ENCODE measurements at regions not wholly inside any gene's neighbourhood (a gene's known extent, or its start where the extent isn't known, plus 50 kb on each side); places are given as distances from the start of the nearest gene placed in this dataset.
"Not testable (repeated sequence)": the region's sequence is repeated elsewhere in the genome, so short reads cannot be mapped to it uniquely, and the experiment has no call there.

- Mint-ChIP-seq H3K4me3 (peak overlapping the region; percentile 9), H3K36me3 (no peaks in the 10 kb centered on the region), H3K27me3 (no peaks in the 10 kb centered on the region), H3K27ac (peak overlapping the region; percentile 23), H3K9me3 (no peaks in the 10 kb centered on the region), H3K4me1 (peaks cover 35% of the 10 kb centered on the region)
- ATAC-seq (ENCODE audit: low read depth): no peak
- no peak for DNase-seq (ENCODE audit: low spot score in 2 of 2)
These were observed 109.8 kb upstream of the TMEM170B start for GRCh38 chr6:11427723-11428245.

GRCh38 chr6:11427091-11427722 lies 110.3 kb upstream of the TMEM170B start:
- Mint-ChIP-seq H3K36me3 (no peaks in the 10 kb centered on the region), H3K4me3 (no peak overlapping the region), H3K27ac (peak overlapping the region; percentile 4), H3K9me3 (no peaks in the 10 kb centered on the region), H3K4me1 (peaks cover 33% of the 10 kb centered on the region), H3K27me3 (no peaks in the 10 kb centered on the region)
- ATAC-seq (ENCODE audit: low read depth) (no peak), DNase-seq (ENCODE audit: low spot score in 2 of 2) (no peak)

GRCh38 chr6:11426571-11426970 lies 111.0 kb upstream of the TMEM170B start:
- no peak overlapping the region for H3K4me3 Mint-ChIP-seq
- no peaks in the 10 kb centered on the region for H3K27me3 Mint-ChIP-seq
- DNase-seq (ENCODE audit: low spot score in 2 of 2) (no peak), ATAC-seq (ENCODE audit: low read depth) (no peak)
- H3K27ac Mint-ChIP-seq: no peak overlapping the region
- no peaks in the 10 kb centered on the region for H3K36me3 Mint-ChIP-seq
- no peaks in the 10 kb centered on the region for H3K9me3 Mint-ChIP-seq
- H3K4me1 Mint-ChIP-seq: peaks cover 33% of the 10 kb centered on the region

- peaks cover 33% of the 10 kb centered on the region for H3K4me1 Mint-ChIP-seq
- ATAC-seq (ENCODE audit: low read depth) (no peak), DNase-seq (ENCODE audit: low spot score in 2 of 2) (no peak)
- no peak overlapping the region for H3K27ac Mint-ChIP-seq
- peaks cover 2% of the 10 kb centered on the region for H3K36me3 Mint-ChIP-seq
- H3K27me3 Mint-ChIP-seq: no peaks in the 10 kb centered on the region
- no peak overlapping the region for H3K4me3 Mint-ChIP-seq
- no peaks in the 10 kb centered on the region for H3K9me3 Mint-ChIP-seq
These were observed 111.7 kb upstream of the TMEM170B start for GRCh38 chr6:11425876-11426275.

GRCh38 chr6:11425431-11425871 lies 112.1 kb upstream of the TMEM170B start:
- peaks cover 33% of the 10 kb centered on the region for H3K4me1 Mint-ChIP-seq

GRCh38 chr6:11424395-11425034 lies 113.0 kb upstream of the TMEM170B start:
- Mint-ChIP-seq H3K27me3 (no peaks in the 10 kb centered on the region), H3K4me1 (peaks cover 29% of the 10 kb centered on the region), H3K9me3 (no peaks in the 10 kb centered on the region), H3K4me3 (no peak overlapping the region), H3K36me3 (peaks cover 7% of the 10 kb centered on the region), H3K27ac (no peak overlapping the region)
- DNase-seq (ENCODE audit: low spot score in 2 of 2) (no peak), ATAC-seq (ENCODE audit: low read depth) (no peak)

More at GRCh38 chr6:11425431-11425871, 112.1 kb upstream of the TMEM170B start:
- ATAC-seq (ENCODE audit: low read depth): no peak
- DNase-seq (ENCODE audit: low spot score in 2 of 2): no peak
- no peaks in the 10 kb centered on the region for H3K27me3 Mint-ChIP-seq
- no peaks in the 10 kb centered on the region for H3K9me3 Mint-ChIP-seq
- no peak overlapping the region for H3K27ac Mint-ChIP-seq
- no peak overlapping the region for H3K4me3 Mint-ChIP-seq
- H3K36me3 Mint-ChIP-seq: peaks cover 5% of the 10 kb centered on the region

GRCh38 chr6:11423667-11424066 lies 113.9 kb upstream of the TMEM170B start:
- Mint-ChIP-seq H3K9me3 (no peaks in the 10 kb centered on the region), H3K27me3 (no peaks in the 10 kb centered on the region), H3K4me1 (peaks cover 24% of the 10 kb centered on the region), H3K4me3 (no peak overlapping the region), H3K36me3 (peaks cover 7% of the 10 kb centered on the region), H3K27ac (no peak overlapping the region)
- DNase-seq (ENCODE audit: low spot score in 2 of 2): no peak
- no peak for ATAC-seq (ENCODE audit: low read depth)

GRCh38 chr6:11423072-11423471 lies 114.5 kb upstream of the TMEM170B start:
- no peak for DNase-seq (ENCODE audit: low spot score in 2 of 2)
- no peak overlapping the region for H3K27ac Mint-ChIP-seq
- no peaks in the 10 kb centered on the region for H3K9me3 Mint-ChIP-seq
- H3K4me3 Mint-ChIP-seq: no peak overlapping the region
- peaks cover 18% of the 10 kb centered on the region for H3K4me1 Mint-ChIP-seq
- H3K36me3 Mint-ChIP-seq: peaks cover 7% of the 10 kb centered on the region
- H3K27me3 Mint-ChIP-seq: no peaks in the 10 kb centered on the region
- no peak for ATAC-seq (ENCODE audit: low read depth)

- Mint-ChIP-seq H3K27me3 (no peaks in the 10 kb centered on the region), H3K27ac (no peak overlapping the region), H3K9me3 (no peaks in the 10 kb centered on the region), H3K4me1 (peaks cover 3% of the 10 kb centered on the region), H3K4me3 (no peak overlapping the region), H3K36me3 (peaks cover 7% of the 10 kb centered on the region)
- ATAC-seq (ENCODE audit: low read depth): no peak
- DNase-seq (ENCODE audit: low spot score in 2 of 2): no peak
These were observed 117.6 kb upstream of the TMEM170B start for GRCh38 chr6:11419763-11420453.

GRCh38 chr6:11418290-11418905 lies 119.2 kb upstream of the TMEM170B start:
- DNase-seq (ENCODE audit: low spot score in 2 of 2) (no peak), ATAC-seq (ENCODE audit: low read depth) (no peak)
- Mint-ChIP-seq H3K4me3 (no peak overlapping the region), H3K4me1 (peaks cover 4% of the 10 kb centered on the region), H3K36me3 (peaks cover 7% of the 10 kb centered on the region), H3K9me3 (no peaks in the 10 kb centered on the region), H3K27me3 (no peaks in the 10 kb centered on the region), H3K27ac (no peak overlapping the region)

GRCh38 chr6:11416936-11417576 lies 120.5 kb upstream of the TMEM170B start:
- no peak for DNase-seq (ENCODE audit: low spot score in 2 of 2)
- no peak overlapping the region for H3K27ac Mint-ChIP-seq
- H3K27me3 Mint-ChIP-seq: no peaks in the 10 kb centered on the region
- H3K4me3 Mint-ChIP-seq: no peak overlapping the region
- peaks cover 9% of the 10 kb centered on the region for H3K4me1 Mint-ChIP-seq
- no peaks in the 10 kb centered on the region for H3K9me3 Mint-ChIP-seq
- H3K36me3 Mint-ChIP-seq: peaks cover 7% of the 10 kb centered on the region
- no peak for ATAC-seq (ENCODE audit: low read depth)

- ATAC-seq (ENCODE audit: low read depth); H3K27me3 Mint-ChIP-seq; H3K4me3 Mint-ChIP-seq; H3K9me3 Mint-ChIP-seq; H3K27ac Mint-ChIP-seq; H3K36me3 Mint-ChIP-seq; DNase-seq (ENCODE audit: low spot score in 2 of 2): not testable (repeated sequence)
- H3K4me1 Mint-ChIP-seq: peaks cover 12% of the 10 kb centered on the region
These were observed 121.2 kb upstream of the TMEM170B start for GRCh38 chr6:11416099-11416935.

- no peak for DNase-seq (ENCODE audit: low spot score in 2 of 2)
- peaks cover 3% of the 10 kb centered on the region for H3K36me3 Mint-ChIP-seq
- no peaks in the 10 kb centered on the region for H3K27me3 Mint-ChIP-seq
- no peak overlapping the region for H3K4me3 Mint-ChIP-seq
- no peaks in the 10 kb centered on the region for H3K9me3 Mint-ChIP-seq
- peaks cover 15% of the 10 kb centered on the region for H3K4me1 Mint-ChIP-seq
- no peak for ATAC-seq (ENCODE audit: low read depth)
- H3K27ac Mint-ChIP-seq: no peak overlapping the region
These were observed 122.0 kb upstream of the TMEM170B start for GRCh38 chr6:11415557-11415956.
